Right lobe of liver (tissue), 6 donors: ENCODE measurements at regions not wholly inside any gene's neighbourhood (a gene's known extent, or its start where the extent isn't known, plus 50 kb on each side); places are given as distances from the start of the nearest gene placed in this dataset.

ENCODE experiments used
- ATAC-seq, 4 donors: fragments of 200-7000 bp; cut with Tn5 transposase; one replicate each; pipeline ENCODE4 v1.9.1; 2020; ENCODE audit warnings: mild to moderate bottlenecking in 4 of 4, moderate library complexity in 4 of 4
- DNase-seq, 3 donors: peaks; one replicate each; pipeline ENCODE4 v3.0.0-alpha.2; 2020
- H3K27ac ChIP-seq, 3 donors: fragments of 200-600 bp; one replicate each; pipeline ENCODE4 v1.8.0; 2022
- H3K27me3 ChIP-seq, 2 donors: fragments of 200-600 bp; one replicate each; pipeline ENCODE4 v1.8.0; 2022
- H3K36me3 ChIP-seq, 4 donors: fragments of 200-600 bp; sonication (generic) in 1 of 4; one replicate each; pipeline versions ENCODE4 v1.5.1 to v1.8.0; 2017 to 2022; ENCODE audit warnings: control low read depth in 1 of 4
- H3K4me1 ChIP-seq, 4 donors: fragments of 200-600 bp; sonication (generic) in 1 of 4; one replicate each; pipeline versions ENCODE4 v1.5.1 to v1.8.0; 2017 to 2022; ENCODE audit warnings: control low read depth in 1 of 4
- H3K4me3 ChIP-seq, 3 donors: fragments of 200-600 bp; one replicate each; pipeline ENCODE4 v1.8.0; 2022
- H3K9me3 ChIP-seq, 4 donors: fragments of 200-600 bp; sonication (generic) in 1 of 4; one replicate each; pipeline versions ENCODE4 v1.5.1 to v1.8.0; 2017 to 2022; ENCODE audit warnings: control low read depth in 1 of 4
- POLR2A ChIP-seq: fragments of 450-650 bp; IDR thresholded peaks from one replicate; pipeline ENCODE4 v1.6.1; 2017; ENCODE audit warnings: antibody characterized with exemption, mild to moderate bottlenecking
- WGBS: methylation state at CpG from one replicate; pipeline ENCODE4 v1.1.6; 2018; ENCODE audit warnings: low coverage, low lambda C conversion rate; ENCODE audit not compliant: insufficient coverage; ENCODE audit errors: missing lambda C conversion rate; 5-methylcytosine and 5-hydroxymethylcytosine counted together
- intact Hi-C, 2 donors: fragments of 100-400 bp; cut with DNase I; formaldehyde crosslinking; loops; one replicate each; pipeline versions ENCODE4 v1.11.2 to v1.14.1; 2022
- TF ChIP-seq, protein P1 (sequence below), 4 donors: fragments of 200-600 bp in 3 of 4; fragments of 450-650 bp in 1 of 4; IDR thresholded peaks; one replicate each; pipeline versions ENCODE4 v1.5.1 to v1.8.0; 2016 to 2022; ENCODE audit warnings: antibody characterized with exemption in 4 of 4, mild to moderate bottlenecking in 2 of 4
- donor health status: DM: no; HTN: yes; CAD: no.
- donor health status: DM: no; HTN: no; CAD: no.
- donor health status: DM: no; HTN: no; CAD: no.
- donor health status: DM: no; HTN: yes; CAD: no.
- donor health status: DM: no; HTN: yes; CAD: no.

DNA sequence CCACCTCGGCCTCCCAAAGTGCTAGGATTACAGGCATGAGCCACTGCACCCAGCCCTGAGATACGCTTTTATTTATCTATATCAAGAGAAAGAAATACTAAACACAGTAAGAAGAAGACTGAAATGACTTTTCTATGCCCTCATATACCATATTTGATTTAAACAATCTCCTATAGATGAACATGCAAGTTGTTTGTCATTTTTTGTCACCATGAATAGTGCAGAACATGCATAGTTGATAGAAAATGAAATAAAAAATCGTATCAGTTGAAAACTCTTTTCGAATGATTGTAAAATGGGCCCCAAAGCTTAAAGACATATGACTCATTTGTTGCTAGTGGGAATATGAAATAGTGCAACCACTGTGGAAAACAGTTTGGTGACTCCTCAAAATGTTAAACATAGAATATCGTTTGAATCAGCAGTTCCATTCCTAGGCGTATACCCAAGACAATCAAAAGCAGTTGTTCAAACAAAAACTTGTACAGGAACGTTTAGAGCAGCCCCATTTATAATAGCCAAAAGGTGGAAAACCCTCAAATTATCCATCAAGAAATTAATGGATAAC is 61.4 kb upstream of the ANKH start:
- Histone ChIP-seq H3K4me1 (no peaks in the 10 kb centered on the region), H3K36me3 (no peaks in the 10 kb centered on the region), H3K9me3 (no peaks in the 10 kb centered on the region), H3K27me3 (no peaks in the 10 kb centered on the region), H3K27ac (no peak overlapping the region), H3K4me3 (no peak overlapping the region)
- ATAC-seq: peak in 1 of 4 donors; percentile 64
- no peak for DNase-seq
- WGBS: 53% methylated on average over 6 of the region's 7 CpGs
- TF ChIP-seq, protein P1, sequence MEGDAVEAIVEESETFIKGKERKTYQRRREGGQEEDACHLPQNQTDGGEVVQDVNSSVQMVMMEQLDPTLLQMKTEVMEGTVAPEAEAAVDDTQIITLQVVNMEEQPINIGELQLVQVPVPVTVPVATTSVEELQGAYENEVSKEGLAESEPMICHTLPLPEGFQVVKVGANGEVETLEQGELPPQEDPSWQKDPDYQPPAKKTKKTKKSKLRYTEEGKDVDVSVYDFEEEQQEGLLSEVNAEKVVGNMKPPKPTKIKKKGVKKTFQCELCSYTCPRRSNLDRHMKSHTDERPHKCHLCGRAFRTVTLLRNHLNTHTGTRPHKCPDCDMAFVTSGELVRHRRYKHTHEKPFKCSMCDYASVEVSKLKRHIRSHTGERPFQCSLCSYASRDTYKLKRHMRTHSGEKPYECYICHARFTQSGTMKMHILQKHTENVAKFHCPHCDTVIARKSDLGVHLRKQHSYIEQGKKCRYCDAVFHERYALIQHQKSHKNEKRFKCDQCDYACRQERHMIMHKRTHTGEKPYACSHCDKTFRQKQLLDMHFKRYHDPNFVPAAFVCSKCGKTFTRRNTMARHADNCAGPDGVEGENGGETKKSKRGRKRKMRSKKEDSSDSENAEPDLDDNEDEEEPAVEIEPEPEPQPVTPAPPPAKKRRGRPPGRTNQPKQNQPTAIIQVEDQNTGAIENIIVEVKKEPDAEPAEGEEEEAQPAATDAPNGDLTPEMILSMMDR (IDR thresholded peaks at IDR 0.05): no peak
- no peak for TF ChIP-seq POLR2A
- intact Hi-C loops: no loop called here

DNA sequence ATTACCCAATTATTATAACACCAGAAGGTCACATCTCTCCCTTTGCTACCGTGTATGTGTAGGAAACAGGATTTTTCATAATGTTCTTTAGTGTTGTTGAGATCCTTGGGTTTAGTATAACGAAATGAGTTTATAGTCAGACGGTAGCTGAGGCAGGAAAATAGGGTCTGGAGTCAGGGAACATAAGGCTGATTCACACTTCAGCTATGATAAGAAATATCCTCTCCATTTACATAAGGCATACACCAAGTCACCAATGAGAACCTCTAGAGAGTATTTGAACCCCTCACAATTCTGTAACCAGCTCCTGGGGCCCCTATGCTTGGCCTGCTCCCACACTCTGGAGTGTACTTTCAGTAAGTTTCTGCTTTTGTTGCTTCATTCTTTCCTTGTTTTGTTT is 58.9 kb upstream of the ANKH start:
- 77% methylated on average over 3 of the region's 3 CpGs for WGBS

DNA sequence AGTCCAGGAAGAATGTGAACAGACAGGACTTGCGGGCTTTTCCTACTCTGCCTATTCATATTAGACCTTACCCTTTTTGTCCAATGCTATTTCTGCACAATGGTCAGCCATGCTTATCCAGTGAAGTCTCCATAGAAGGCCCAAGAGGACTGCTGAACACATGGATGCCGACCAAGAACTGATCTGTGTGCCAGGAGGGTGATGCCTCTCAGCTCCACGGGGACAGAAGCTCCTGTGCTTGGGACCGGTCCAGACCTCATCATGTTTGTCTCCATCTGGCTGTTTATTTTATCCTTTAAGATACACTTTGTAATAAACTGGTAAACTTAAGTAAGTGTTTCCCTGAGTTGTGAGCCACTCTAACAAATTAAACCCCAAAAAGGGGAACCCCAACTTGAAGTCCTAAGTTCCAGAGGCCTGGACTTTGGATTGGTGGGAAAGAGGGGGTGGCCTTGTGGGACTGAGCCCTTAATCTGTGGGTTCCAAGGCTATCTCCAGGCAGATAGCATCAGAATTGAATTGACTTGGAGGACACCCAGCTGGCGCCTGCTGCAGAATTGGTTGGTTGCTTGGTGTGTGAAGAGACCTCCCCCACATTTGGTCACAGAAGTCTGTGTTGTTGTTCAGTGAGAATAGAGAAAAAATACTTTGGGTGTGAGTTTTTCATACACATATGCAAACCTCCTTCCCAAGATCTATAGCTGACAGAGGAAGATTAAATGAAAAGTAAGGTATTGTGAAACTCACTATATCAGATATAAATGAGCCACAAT is 57.9 kb upstream of the ANKH start:
- Histone ChIP-seq H3K36me3 (no peaks in the 10 kb centered on the region), H3K9me3 (no peaks in the 10 kb centered on the region), H3K27me3 (no peaks in the 10 kb centered on the region), H3K27ac (no peak overlapping the region), H3K4me1 (no peaks in the 10 kb centered on the region), H3K4me3 (no peak overlapping the region)
- intact Hi-C loops: no loop called here
- ATAC-seq (no peak), DNase-seq (no peak)
- WGBS: 73% methylated on average over 3 of the region's 5 CpGs
- TF ChIP-seq, protein P1 (IDR thresholded peaks at IDR 0.05): no peak
- no peak for TF ChIP-seq POLR2A

More for the DNA sequence above, 58.9 kb upstream of the ANKH start:
- TF ChIP-seq POLR2A: no peak
- TF ChIP-seq, protein P1 (IDR thresholded peaks at IDR 0.05): no peak
- Histone ChIP-seq H3K4me1 (no peaks in the 10 kb centered on the region), H3K27ac (no peak overlapping the region), H3K36me3 (no peaks in the 10 kb centered on the region), H3K4me3 (no peak overlapping the region), H3K27me3 (no peaks in the 10 kb centered on the region), H3K9me3 (no peaks in the 10 kb centered on the region)
- intact Hi-C loops: no loop called here
- no peak for ATAC-seq
- no peak for DNase-seq

DNA sequence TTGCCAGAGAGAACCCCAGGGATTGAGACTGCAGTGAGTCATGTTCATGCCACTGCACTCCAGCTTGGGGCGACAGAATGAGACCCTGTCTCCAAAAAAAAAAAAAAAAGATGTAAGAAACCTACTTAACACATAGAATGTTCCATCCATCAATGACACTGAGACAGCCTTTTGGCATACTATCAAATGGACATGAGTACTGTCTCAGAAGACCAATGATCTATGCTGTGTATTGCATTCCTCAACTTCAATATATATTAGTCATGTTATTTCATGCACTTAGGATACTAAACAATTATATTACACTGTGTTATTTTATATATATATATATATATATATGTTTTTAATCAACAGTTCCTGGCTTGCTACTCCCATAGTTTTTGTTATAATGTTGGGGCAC is 57.1 kb upstream of the ANKH start:
- WGBS: 71% methylated on average over 1 of the region's 1 CpG
- H3K36me3 ChIP-seq: no peaks in the 10 kb centered on the region
- no peak overlapping the region for H3K4me3 ChIP-seq
- H3K27ac ChIP-seq: no peak overlapping the region
- no peaks in the 10 kb centered on the region for H3K27me3 ChIP-seq
- no peaks in the 10 kb centered on the region for H3K9me3 ChIP-seq
- TF ChIP-seq POLR2A: no peak
- TF ChIP-seq, protein P1 (IDR thresholded peaks at IDR 0.05): no peak
- ATAC-seq (no peak), DNase-seq (no peak)
- intact Hi-C loops: no loop called here
- H3K4me1 ChIP-seq: no peaks in the 10 kb centered on the region
